ENCODE measurements at regions not wholly inside any gene's neighbourhood (a gene's known extent, or its start where the extent isn't known, plus 50 kb on each side); places are given as distances from the start of the nearest gene placed in this dataset.

DNA sequence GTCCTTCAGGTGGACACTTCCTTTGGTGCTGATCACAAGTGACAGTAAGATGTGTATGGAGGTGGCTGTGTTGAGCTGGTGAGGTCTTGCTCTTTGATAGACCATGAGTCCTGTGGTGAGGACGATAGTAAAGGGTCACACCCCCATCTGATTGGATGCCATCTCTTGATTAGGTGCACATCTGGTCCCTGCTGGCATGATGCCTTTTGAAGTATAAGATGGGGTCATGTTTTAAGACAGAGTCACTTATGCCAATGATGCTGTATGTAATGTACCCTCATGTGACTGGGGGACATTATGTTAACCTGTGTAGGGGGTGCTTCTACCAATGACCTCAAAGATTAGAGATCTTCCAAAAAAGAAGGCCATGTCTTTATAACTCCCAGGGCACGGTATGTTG is 644.6 kb downstream of the ACTR3B start:
- no peak for TF ChIP-seq POLR2A (IDR thresholded peaks at IDR 0.05)
- TF ChIP-seq, protein P1, sequence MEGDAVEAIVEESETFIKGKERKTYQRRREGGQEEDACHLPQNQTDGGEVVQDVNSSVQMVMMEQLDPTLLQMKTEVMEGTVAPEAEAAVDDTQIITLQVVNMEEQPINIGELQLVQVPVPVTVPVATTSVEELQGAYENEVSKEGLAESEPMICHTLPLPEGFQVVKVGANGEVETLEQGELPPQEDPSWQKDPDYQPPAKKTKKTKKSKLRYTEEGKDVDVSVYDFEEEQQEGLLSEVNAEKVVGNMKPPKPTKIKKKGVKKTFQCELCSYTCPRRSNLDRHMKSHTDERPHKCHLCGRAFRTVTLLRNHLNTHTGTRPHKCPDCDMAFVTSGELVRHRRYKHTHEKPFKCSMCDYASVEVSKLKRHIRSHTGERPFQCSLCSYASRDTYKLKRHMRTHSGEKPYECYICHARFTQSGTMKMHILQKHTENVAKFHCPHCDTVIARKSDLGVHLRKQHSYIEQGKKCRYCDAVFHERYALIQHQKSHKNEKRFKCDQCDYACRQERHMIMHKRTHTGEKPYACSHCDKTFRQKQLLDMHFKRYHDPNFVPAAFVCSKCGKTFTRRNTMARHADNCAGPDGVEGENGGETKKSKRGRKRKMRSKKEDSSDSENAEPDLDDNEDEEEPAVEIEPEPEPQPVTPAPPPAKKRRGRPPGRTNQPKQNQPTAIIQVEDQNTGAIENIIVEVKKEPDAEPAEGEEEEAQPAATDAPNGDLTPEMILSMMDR (IDR thresholded peaks at IDR 0.05), result no peak
- TF ChIP-seq EP300 (IDR thresholded peaks at IDR 0.05), result no peak
